ENCODE measurements at regions not wholly inside any gene's neighbourhood (a gene's known extent, or its start where the extent isn't known, plus 50 kb on each side); places are given as distances from the start of the nearest gene placed in this dataset.

DNA sequence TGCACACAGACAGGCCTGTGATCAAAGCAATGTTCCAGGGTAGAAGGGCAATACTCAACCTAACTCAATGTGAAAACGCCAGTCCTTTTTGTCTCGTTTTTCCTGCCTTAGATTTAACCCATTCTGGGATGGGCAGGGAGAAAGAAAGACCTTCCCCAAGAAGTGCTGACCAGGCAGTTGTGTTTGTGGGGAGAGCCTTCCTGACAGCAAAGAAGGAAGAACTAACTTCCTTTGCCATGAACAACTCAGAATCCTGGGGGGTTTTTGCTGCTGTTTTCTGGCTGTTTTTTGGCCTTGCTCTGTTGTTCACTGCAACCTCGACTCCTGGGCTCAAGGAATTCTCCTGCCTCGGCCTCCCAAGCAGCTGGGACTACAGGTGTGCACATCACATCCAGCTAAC lies 112.0 kb upstream of the RAB4A start:
- H3K36me3 ChIP-seq (ENCODE audit: insufficient read depth, low read length): no peaks in the 10 kb centered on the region
- H3K4me2 ChIP-seq (ENCODE audit: low read length): no peak overlapping the region
- no peaks in the 10 kb centered on the region for H3F3A ChIP-seq (ENCODE audit: insufficient read depth, low read length, poor library complexity, severe bottlenecking)
- no peaks in the 10 kb centered on the region for H3K27me3 ChIP-seq (ENCODE audit: insufficient read depth, low read depth, low read length)
- H4K20me1 ChIP-seq (ENCODE audit: insufficient read depth): no peaks in the 10 kb centered on the region
- TF ChIP-seq, protein P1, sequence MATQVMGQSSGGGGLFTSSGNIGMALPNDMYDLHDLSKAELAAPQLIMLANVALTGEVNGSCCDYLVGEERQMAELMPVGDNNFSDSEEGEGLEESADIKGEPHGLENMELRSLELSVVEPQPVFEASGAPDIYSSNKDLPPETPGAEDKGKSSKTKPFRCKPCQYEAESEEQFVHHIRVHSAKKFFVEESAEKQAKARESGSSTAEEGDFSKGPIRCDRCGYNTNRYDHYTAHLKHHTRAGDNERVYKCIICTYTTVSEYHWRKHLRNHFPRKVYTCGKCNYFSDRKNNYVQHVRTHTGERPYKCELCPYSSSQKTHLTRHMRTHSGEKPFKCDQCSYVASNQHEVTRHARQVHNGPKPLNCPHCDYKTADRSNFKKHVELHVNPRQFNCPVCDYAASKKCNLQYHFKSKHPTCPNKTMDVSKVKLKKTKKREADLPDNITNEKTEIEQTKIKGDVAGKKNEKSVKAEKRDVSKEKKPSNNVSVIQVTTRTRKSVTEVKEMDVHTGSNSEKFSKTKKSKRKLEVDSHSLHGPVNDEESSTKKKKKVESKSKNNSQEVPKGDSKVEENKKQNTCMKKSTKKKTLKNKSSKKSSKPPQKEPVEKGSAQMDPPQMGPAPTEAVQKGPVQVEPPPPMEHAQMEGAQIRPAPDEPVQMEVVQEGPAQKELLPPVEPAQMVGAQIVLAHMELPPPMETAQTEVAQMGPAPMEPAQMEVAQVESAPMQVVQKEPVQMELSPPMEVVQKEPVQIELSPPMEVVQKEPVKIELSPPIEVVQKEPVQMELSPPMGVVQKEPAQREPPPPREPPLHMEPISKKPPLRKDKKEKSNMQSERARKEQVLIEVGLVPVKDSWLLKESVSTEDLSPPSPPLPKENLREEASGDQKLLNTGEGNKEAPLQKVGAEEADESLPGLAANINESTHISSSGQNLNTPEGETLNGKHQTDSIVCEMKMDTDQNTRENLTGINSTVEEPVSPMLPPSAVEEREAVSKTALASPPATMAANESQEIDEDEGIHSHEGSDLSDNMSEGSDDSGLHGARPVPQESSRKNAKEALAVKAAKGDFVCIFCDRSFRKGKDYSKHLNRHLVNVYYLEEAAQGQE (IDR thresholded peaks at IDR 0.05; ENCODE audit: borderline replicate concordance): no peak
- TF ChIP-seq SMC3 (conservative IDR thresholded peaks at IDR 0.05; ENCODE audit: poor library complexity): no peak
- TF ChIP-seq EZH2 (IDR thresholded peaks at IDR 0.05; ENCODE audit: borderline replicate concordance, insufficient read depth, low read length, poor library complexity, severe bottlenecking): no peak
- no peak overlapping the region for H3K27ac ChIP-seq (ENCODE audit: low read length)
- H3K79me2 ChIP-seq (replicated peaks; ENCODE audit: insufficient read depth, low read length): no peaks in the 10 kb centered on the region
- H3K9me3 ChIP-seq (ENCODE audit: low read length): no peaks in the 10 kb centered on the region
- H2AFZ ChIP-seq (ENCODE audit: low read depth, low read length): no peak overlapping the region
- H3K9me2 ChIP-seq (ENCODE audit: insufficient read depth, low read length): no peaks in the 10 kb centered on the region
- H3K9ac ChIP-seq (ENCODE audit: low read length): no peak overlapping the region
- H3K4me3 ChIP-seq (ENCODE audit: low read length): no peak overlapping the region

DNA sequence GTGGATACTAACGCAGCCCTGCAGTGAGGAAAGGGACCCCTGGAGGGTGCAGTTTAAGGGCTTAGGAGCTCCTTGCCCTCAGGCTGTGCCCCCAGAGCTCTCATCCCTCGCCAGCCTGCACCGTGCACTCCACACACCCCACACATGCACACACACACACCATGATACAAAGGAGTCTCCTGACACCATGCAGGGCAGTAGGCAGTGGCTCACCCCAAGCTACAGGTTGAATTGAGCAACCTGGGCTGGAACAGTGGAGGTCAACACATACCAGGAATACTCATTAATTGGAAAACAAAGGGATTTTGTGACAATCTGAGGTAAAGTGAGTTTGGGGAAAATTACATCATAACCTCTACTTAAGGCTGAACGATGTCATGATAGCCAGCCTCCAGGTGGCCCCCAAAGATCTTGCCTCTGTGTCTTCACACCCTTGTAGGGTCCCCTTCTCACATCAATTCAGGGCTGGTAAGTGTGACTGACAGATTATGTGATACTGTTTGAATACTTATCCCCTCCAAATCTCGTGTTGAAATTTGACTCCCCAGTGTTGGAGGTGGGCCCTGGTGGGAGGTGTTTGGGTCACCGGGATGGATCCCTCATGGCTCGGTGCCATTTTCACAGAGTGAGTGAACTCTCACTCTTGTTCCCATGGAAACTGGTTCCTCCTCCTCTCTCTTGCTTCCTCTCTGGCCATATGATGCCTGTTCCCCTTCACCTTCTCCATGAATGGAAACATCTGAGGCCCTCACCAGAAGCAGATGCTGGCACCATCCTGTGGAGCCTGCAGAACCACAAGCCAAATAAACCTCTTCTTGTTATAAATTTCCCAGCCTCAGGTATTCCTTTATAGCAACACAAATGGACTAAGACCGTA lies 111.0 kb upstream of the RAB4A start:
- H3K9me2 ChIP-seq (ENCODE audit: insufficient read depth, low read length): no peaks in the 10 kb centered on the region
- no peaks in the 10 kb centered on the region for H3K36me3 ChIP-seq (ENCODE audit: insufficient read depth, low read length)
- no peak overlapping the region for H3K4me2 ChIP-seq (ENCODE audit: low read length)
- no peak overlapping the region for H3K9ac ChIP-seq (ENCODE audit: low read length)
- no peak overlapping the region for H2AFZ ChIP-seq (ENCODE audit: low read depth, low read length)
- no peak overlapping the region for H3K4me3 ChIP-seq (ENCODE audit: low read length)
- no peaks in the 10 kb centered on the region for H3K79me2 ChIP-seq (replicated peaks; ENCODE audit: insufficient read depth, low read length)
- TF ChIP-seq, protein P2, sequence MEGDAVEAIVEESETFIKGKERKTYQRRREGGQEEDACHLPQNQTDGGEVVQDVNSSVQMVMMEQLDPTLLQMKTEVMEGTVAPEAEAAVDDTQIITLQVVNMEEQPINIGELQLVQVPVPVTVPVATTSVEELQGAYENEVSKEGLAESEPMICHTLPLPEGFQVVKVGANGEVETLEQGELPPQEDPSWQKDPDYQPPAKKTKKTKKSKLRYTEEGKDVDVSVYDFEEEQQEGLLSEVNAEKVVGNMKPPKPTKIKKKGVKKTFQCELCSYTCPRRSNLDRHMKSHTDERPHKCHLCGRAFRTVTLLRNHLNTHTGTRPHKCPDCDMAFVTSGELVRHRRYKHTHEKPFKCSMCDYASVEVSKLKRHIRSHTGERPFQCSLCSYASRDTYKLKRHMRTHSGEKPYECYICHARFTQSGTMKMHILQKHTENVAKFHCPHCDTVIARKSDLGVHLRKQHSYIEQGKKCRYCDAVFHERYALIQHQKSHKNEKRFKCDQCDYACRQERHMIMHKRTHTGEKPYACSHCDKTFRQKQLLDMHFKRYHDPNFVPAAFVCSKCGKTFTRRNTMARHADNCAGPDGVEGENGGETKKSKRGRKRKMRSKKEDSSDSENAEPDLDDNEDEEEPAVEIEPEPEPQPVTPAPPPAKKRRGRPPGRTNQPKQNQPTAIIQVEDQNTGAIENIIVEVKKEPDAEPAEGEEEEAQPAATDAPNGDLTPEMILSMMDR (IDR thresholded peaks at IDR 0.05; ENCODE audit: poor library complexity, severe bottlenecking): no peak
- TF ChIP-seq EZH2 (IDR thresholded peaks at IDR 0.05; ENCODE audit: borderline replicate concordance, insufficient read depth, low read length, poor library complexity, severe bottlenecking) (no peak), TAF1 (IDR thresholded peaks at IDR 0.05; ENCODE audit: low read depth) (no peak)
- TF ChIP-seq, protein P1 (IDR thresholded peaks at IDR 0.05; ENCODE audit: borderline replicate concordance): no peak
- no peaks in the 10 kb centered on the region for H3K9me3 ChIP-seq (ENCODE audit: low read length)
- H3K27me3 ChIP-seq (ENCODE audit: insufficient read depth, low read depth, low read length): no peaks in the 10 kb centered on the region
- no peaks in the 10 kb centered on the region for H4K20me1 ChIP-seq (ENCODE audit: insufficient read depth)
- no peak overlapping the region for H3K27ac ChIP-seq (ENCODE audit: low read length)
- no peaks in the 10 kb centered on the region for H3F3A ChIP-seq (ENCODE audit: insufficient read depth, low read length, poor library complexity, severe bottlenecking)
